OCI-LY1 (cell line): ENCODE measurements at regions not wholly inside any gene's neighbourhood (a gene's known extent, or its start where the extent isn't known, plus 50 kb on each side); places are given as distances from the start of the nearest gene placed in this dataset.
"Not testable (repeated sequence)": the region's sequence is repeated elsewhere in the genome, so short reads cannot be mapped to it uniquely, and the experiment has no call there.

Experiments
- H2AFZ ChIP-seq: fragments of 200-600 bp; sonication (generic), shearing (Covaris generic); 2 replicates; pipeline ENCODE4 v1.6.0; 2014; ENCODE audit warnings: antibody characterized with exemption, mild to moderate bottlenecking, low read length
- H3F3A ChIP-seq: fragments of 200-600 bp; sonication (generic), shearing (Covaris generic); 2 replicates; pipeline ENCODE4 v1.6.0; 2014; ENCODE audit warnings: mild to moderate bottlenecking, antibody characterized with exemption, low read length, moderate library complexity; ENCODE audit not compliant: insufficient read depth
- H3K27ac ChIP-seq: fragments of 200-600 bp; sonication (generic); 2 replicates; pipeline ENCODE4 v1.5.1; 2014; ENCODE audit warnings: low read length, mixed run types, mild to moderate bottlenecking, low read depth; ENCODE audit not compliant: poor library complexity, severe bottlenecking
- H3K27me3 ChIP-seq: fragments of 200-600 bp; sonication (generic); 2 replicates; pipeline ENCODE4 v1.6.0; 2014; ENCODE audit warnings: antibody characterized with exemption, mild to moderate bottlenecking, low read length, moderate library complexity; ENCODE audit not compliant: insufficient read depth
- H3K36me3 ChIP-seq: fragments of 200-600 bp; sonication (generic); 2 replicates; pipeline ENCODE4 v1.6.1; 2014; ENCODE audit warnings: mild to moderate bottlenecking, antibody characterized with exemption, low read length, moderate library complexity, mixed read lengths; ENCODE audit not compliant: insufficient read depth
- H3K4me1 ChIP-seq: fragments of 200-600 bp; sonication (generic); 2 replicates; pipeline ENCODE4 v1.5.1; 2014; ENCODE audit warnings: mild to moderate bottlenecking, low read length, moderate library complexity; ENCODE audit not compliant: insufficient read depth, severe bottlenecking
- H3K4me2 ChIP-seq: fragments of 200-600 bp; sonication (generic), shearing (Covaris generic); 2 replicates; pipeline ENCODE4 v1.6.1; 2014; ENCODE audit warnings: low read length
- H3K4me3 ChIP-seq: fragments of 200-600 bp; sonication (generic); 2 replicates; pipeline ENCODE4 v1.5.1; 2014; ENCODE audit warnings: low read length, low read depth, mild to moderate bottlenecking, mixed read lengths; ENCODE audit not compliant: poor library complexity, severe bottlenecking
- H3K79me2 ChIP-seq: fragments of 200-600 bp; shearing (Covaris generic); 2 replicates; pipeline ENCODE4 v1.6.1; 2016; ENCODE audit warnings: mixed run types, low read length, mixed read lengths; ENCODE audit not compliant: insufficient read depth
- H3K9ac ChIP-seq: fragments of 200-600 bp; sonication (generic), shearing (Covaris generic); 2 replicates; pipeline ENCODE4 v1.6.1; 2014; ENCODE audit warnings: mild to moderate bottlenecking, low read length, mixed read lengths
- H3K9me2 ChIP-seq: fragments of 200-600 bp; sonication (generic), shearing (Covaris generic); 2 replicates; pipeline ENCODE4 v1.6.1; 2014; ENCODE audit warnings: low read depth, mild to moderate bottlenecking, low read length, mixed read lengths
- H3K9me3 ChIP-seq: fragments of 200-600 bp; shearing (Covaris generic); 2 replicates; pipeline ENCODE4 v1.6.1; 2014; ENCODE audit warnings: low read length, mixed read lengths
- H4K20me1 ChIP-seq: fragments of 200-600 bp; sonication (generic), shearing (Covaris generic); 2 replicates; pipeline ENCODE4 v1.6.0; 2016; ENCODE audit warnings: mild to moderate bottlenecking, low read length; ENCODE audit not compliant: insufficient read depth
- EZH2 ChIP-seq: fragments of 200-600 bp; sonication (generic), shearing (Covaris generic); IDR thresholded peaks from 2 replicates; pipeline ENCODE4 v1.8.0; 2017; ENCODE audit warnings: borderline replicate concordance, mixed run types, mild to moderate bottlenecking, antibody characterized with exemption, low read length, moderate library complexity, mixed read lengths
- TF ChIP-seq, protein P1 (sequence below): fragments of 200-600 bp; sonication (generic), shearing (Covaris generic); IDR thresholded peaks from 2 replicates; pipeline ENCODE4 v1.5.1; 2017; ENCODE audit warnings: mild to moderate bottlenecking, antibody characterized with exemption, low read length, moderate library complexity, mixed read lengths

DNA sequence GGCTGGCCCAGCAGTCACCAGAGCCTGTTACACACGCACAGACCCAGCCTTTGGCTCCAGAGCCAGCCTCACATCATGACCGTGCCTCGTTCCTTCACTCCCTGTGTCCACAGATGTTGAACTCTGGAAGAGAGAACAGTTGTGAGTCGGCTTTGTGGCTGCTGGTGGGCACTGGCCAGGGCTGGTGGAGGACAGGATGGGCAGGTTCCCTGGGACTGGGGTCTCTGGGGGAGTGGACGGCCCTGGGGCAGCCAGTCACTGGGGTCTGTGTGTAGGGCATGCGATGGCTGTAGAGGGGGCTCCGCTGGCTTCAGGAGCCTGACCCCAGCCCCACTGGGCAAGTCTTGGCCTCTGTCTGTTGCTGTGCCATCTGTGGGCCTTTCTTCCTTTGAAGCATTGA is 1070.1 kb downstream of the BRD1 start:
- H3K4me2 ChIP-seq = no peak overlapping the region
- no peak overlapping the region for H2AFZ ChIP-seq
- no peaks in the 10 kb centered on the region for H3K4me1 ChIP-seq
- H3K27me3 ChIP-seq = no peaks in the 10 kb centered on the region
- H4K20me1 ChIP-seq = no peaks in the 10 kb centered on the region
- no peaks in the 10 kb centered on the region for H3K9me2 ChIP-seq
- H3F3A ChIP-seq = no peaks in the 10 kb centered on the region
- no peak for TF ChIP-seq EZH2
- TF ChIP-seq, protein P1, sequence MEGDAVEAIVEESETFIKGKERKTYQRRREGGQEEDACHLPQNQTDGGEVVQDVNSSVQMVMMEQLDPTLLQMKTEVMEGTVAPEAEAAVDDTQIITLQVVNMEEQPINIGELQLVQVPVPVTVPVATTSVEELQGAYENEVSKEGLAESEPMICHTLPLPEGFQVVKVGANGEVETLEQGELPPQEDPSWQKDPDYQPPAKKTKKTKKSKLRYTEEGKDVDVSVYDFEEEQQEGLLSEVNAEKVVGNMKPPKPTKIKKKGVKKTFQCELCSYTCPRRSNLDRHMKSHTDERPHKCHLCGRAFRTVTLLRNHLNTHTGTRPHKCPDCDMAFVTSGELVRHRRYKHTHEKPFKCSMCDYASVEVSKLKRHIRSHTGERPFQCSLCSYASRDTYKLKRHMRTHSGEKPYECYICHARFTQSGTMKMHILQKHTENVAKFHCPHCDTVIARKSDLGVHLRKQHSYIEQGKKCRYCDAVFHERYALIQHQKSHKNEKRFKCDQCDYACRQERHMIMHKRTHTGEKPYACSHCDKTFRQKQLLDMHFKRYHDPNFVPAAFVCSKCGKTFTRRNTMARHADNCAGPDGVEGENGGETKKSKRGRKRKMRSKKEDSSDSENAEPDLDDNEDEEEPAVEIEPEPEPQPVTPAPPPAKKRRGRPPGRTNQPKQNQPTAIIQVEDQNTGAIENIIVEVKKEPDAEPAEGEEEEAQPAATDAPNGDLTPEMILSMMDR = no peak
- no peak overlapping the region for H3K9ac ChIP-seq
- H3K4me3 ChIP-seq = no peak overlapping the region
- no peaks in the 10 kb centered on the region for H3K9me3 ChIP-seq
- no peaks in the 10 kb centered on the region for H3K36me3 ChIP-seq
- no peak overlapping the region for H3K27ac ChIP-seq
- H3K79me2 ChIP-seq = no peaks in the 10 kb centered on the region

DNA sequence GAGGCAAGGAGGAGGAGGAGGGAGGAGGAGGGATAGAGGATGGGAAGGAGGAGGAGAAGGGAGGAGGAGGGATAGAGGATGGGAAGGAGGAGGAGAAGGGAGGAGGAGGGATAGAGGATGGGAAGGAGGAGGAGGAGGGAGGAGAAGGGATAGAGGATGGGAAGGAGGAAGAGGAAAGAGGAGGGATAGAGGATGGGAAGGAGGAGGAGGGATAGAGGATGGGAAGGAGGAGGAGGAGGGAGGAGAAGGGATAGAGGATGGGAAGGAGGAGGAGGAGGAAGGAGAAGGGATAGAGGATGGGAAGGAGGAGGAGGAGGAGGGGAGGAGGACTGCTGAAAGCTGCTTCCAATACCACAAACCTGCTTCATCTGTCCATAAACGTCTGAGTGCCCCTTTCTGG is 1070.5 kb downstream of the BRD1 start:
- H3K36me3 ChIP-seq, H2AFZ ChIP-seq, H3K27me3 ChIP-seq, H3K79me2 ChIP-seq, H3K9me2 ChIP-seq, H3K9me3 ChIP-seq, H3K9ac ChIP-seq, H4K20me1 ChIP-seq, H3K4me1 ChIP-seq, H3K4me3 ChIP-seq, H3K4me2 ChIP-seq, H3F3A ChIP-seq, H3K27ac ChIP-seq: not testable (repeated sequence)

DNA sequence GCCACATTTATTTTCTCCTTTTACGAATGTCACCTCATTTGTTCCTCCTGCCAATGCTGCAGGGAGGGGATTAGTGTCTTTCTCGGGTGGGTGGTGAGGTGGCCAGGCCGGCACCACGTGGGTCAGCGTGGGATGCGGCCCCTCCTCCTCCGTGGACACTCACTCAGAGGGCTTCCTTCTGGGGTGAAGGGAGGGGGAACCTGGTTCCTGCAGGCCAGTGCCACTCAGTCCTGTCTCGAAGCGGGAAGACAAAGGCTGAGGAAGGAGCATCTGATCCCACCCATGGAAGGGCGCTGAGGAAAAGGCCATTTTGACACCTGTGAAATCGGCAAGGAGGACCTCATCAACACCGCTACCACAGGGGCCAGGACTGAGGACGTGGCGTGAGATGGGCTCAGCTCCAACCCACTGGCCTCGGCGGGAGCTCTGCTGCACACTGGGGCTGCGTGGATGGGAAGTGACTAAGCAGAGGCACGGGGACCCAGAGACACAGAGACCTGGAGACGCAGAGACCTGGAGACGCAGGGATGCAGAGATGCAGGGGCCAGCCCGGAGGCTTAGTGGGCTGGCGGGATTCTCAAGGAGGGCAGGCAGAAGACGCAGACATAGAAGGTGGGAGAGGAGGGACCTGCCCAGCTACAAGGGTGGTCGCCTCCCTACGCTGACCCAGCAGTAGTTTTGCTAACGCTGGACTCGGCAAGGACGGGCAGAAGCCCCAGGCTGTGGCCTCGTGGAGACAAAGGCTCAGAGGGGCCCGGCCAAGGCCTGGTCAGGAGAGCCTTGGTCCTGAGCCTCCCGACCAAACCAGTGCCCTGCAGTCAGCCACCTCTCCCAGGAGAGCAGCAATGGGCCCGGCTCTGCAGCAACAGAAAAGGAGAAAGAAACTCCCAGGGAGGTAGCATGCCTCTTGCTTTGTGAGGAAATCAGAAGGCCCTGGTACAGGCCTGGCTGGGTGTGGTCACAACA is 1071.2 kb downstream of the BRD1 start:
- no peaks in the 10 kb centered on the region for H3F3A ChIP-seq
- H2AFZ ChIP-seq = no peak overlapping the region
- H3K27ac ChIP-seq = no peak overlapping the region
- no peak for TF ChIP-seq EZH2
- TF ChIP-seq, protein P1 = no peak
- H3K9me3 ChIP-seq = no peaks in the 10 kb centered on the region
- no peak overlapping the region for H3K4me2 ChIP-seq
- no peaks in the 10 kb centered on the region for H3K79me2 ChIP-seq
- H3K36me3 ChIP-seq = no peaks in the 10 kb centered on the region
- H3K4me3 ChIP-seq = no peak overlapping the region
- no peaks in the 10 kb centered on the region for H3K9me2 ChIP-seq
- H3K4me1 ChIP-seq = no peaks in the 10 kb centered on the region
- no peaks in the 10 kb centered on the region for H4K20me1 ChIP-seq
- no peak overlapping the region for H3K9ac ChIP-seq
- no peaks in the 10 kb centered on the region for H3K27me3 ChIP-seq
